Adrenal gland (tissue), 9 donors: ENCODE measurements at regions not wholly inside any gene's neighbourhood (a gene's known extent, or its start where the extent isn't known, plus 50 kb on each side); places are given as distances from the start of the nearest gene placed in this dataset.

Experiments used
- DNase-seq, 7 donors: peaks; one replicate each; pipeline ENCODE4 v3.0.0-alpha.2; 2019 to 2020
- H3K27ac ChIP-seq, 5 donors: fragments of 200-600 bp; sonication (generic) in 4 of 5; 1 replicate in 3 of 5; 2 replicates in 2 of 5; pipeline versions ENCODE4 v1.5.1 to v1.8.0; 2016 to 2020; ENCODE audit warnings: mild to moderate bottlenecking in 1 of 5
- H3K27me3 ChIP-seq: fragments of 200-600 bp; 2 replicates; pipeline ENCODE4 v1.8.0; 2021
- H3K36me3 ChIP-seq, 2 donors: fragments of 200-600 bp; replicated peaks in 1 of 2; 1 replicate in 1 of 2; 2 replicates in 1 of 2; pipeline versions ENCODE4 v1.5.1 to v1.8.0; 2018 to 2022
- H3K4me1 ChIP-seq, 2 donors: fragments of 200-600 bp; replicated peaks in 1 of 2; 1 replicate in 1 of 2; 2 replicates in 1 of 2; pipeline versions ENCODE4 v1.5.1 to v1.8.0; 2018 to 2021
- H3K4me3 ChIP-seq, 4 donors: fragments of 200-600 bp; sonication (generic) in 3 of 4; one replicate each; pipeline ENCODE4 v1.5.1; 2016 to 2018
- H3K9me3 ChIP-seq, 3 donors: fragments of 200-600 bp; sonication (generic) in 1 of 3; replicated peaks in 1 of 3; 1 replicate in 2 of 3; 2 replicates in 1 of 3; pipeline versions ENCODE4 v1.5.1 to v1.8.0; 2016 to 2021
- CTCF ChIP-seq, 6 experiments: fragments of 450-650 bp in 4 of 6; fragments of 200-600 bp in 2 of 6; sonication (generic) in 1 of 6; IDR thresholded peaks; 1 replicate in 5 of 6; 2 replicates in 1 of 6; pipeline versions ENCODE4 v1.5.1 to v1.8.0; 2016 to 2021; ENCODE audit warnings: antibody characterized with exemption in 6 of 6, mild to moderate bottlenecking in 2 of 6, moderate library complexity in 1 of 6
- POLR2A ChIP-seq, 2 donors: fragments of 450-650 bp; IDR thresholded peaks; one replicate each; pipeline ENCODE4 v1.6.1; 2017; ENCODE audit warnings: antibody characterized with exemption in 2 of 2, mild to moderate bottlenecking in 2 of 2, moderate library complexity in 1 of 2
- WGBS, 4 donors: extraction: QIAGEN DNeasy Blood & Tissue Kit in 2 of 4; methylation state at CpG; one replicate each; pipeline versions ENCODE4 v1.1.5 to v1.1.7; 2013 to 2017; 5-methylcytosine and 5-hydroxymethylcytosine counted together
- intact Hi-C, 2 donors: fragments of 100-400 bp; cut with DNase I; formaldehyde crosslinking; loops; one replicate each; pipeline versions ENCODE4 v1.14.1 to v1.15.0; 2022 to 2023
- donor health status: healthy with polysubstance abuse.
- donor health status: Bipolar disorder and iron deficiency.
- donor health status: DM: yes; HTN: yes; CAD: no.
- donor health status: DM: no; HTN: no; CAD: no.
- donor health status: DM: no; HTN: no; CAD: no.

- Histone ChIP-seq H3K4me3 (no peak overlapping the region), H3K27ac (no peak overlapping the region), H3K4me1 (no peaks in the 10 kb centered on the region), H3K36me3 (no peaks in the 10 kb centered on the region), H3K27me3 (no peaks in the 10 kb centered on the region), H3K9me3 (no peaks in the 10 kb centered on the region)
- 73 to 80% (median 79%) methylated on average over 20 to 25 of the region's 25 CpGs for WGBS, 4 donors
- DNase-seq = no peak
- TF ChIP-seq CTCF (IDR thresholded peaks at IDR 0.05) (no peak), POLR2A (IDR thresholded peaks at IDR 0.05) (no peak)
- intact Hi-C loops = no loop called here
Measured at GRCh38 chr13:111519490-111520170, 199.2 kb downstream of the TEX29 start.

- 81 to 94% (median 86%) methylated on average over 3 to 10 of the region's 10 CpGs for WGBS, 4 donors
- TF ChIP-seq POLR2A (IDR thresholded peaks at IDR 0.05) (no peak), CTCF (IDR thresholded peaks at IDR 0.05) (no peak)
- Histone ChIP-seq H3K27ac (no peak overlapping the region), H3K9me3 (no peaks in the 10 kb centered on the region), H3K4me1 (no peaks in the 10 kb centered on the region), H3K4me3 (no peak overlapping the region), H3K27me3 (no peaks in the 10 kb centered on the region), H3K36me3 (no peaks in the 10 kb centered on the region)
- DNase-seq = no peak
- intact Hi-C loops = no loop called here
Measured at GRCh38 chr13:111521030-111521429, 200.6 kb downstream of the TEX29 start.

- H3K9me3 ChIP-seq = no peaks in the 10 kb centered on the region
- WGBS, 4 donors = 63 to 76% (median 70%) methylated on average over 12 of the region's 12 CpGs
- H3K36me3 ChIP-seq = no peaks in the 10 kb centered on the region
- H3K27me3 ChIP-seq = no peaks in the 10 kb centered on the region
- no peaks in the 10 kb centered on the region for H3K4me1 ChIP-seq
- H3K27ac ChIP-seq = no peak overlapping the region
- no peak overlapping the region for H3K4me3 ChIP-seq
- intact Hi-C loops = no loop called here
- DNase-seq = no peak
- TF ChIP-seq POLR2A (IDR thresholded peaks at IDR 0.05) = no peak
- no peak for TF ChIP-seq CTCF (IDR thresholded peaks at IDR 0.05)
Measured at GRCh38 chr13:111521691-111522229, 201.3 kb downstream of the TEX29 start.

- H3K27me3 ChIP-seq = peaks cover 6% of the 10 kb centered on the region
- no peak overlapping the region for H3K4me3 ChIP-seq
- no peaks in the 10 kb centered on the region for H3K36me3 ChIP-seq
- no peaks in the 10 kb centered on the region for H3K9me3 ChIP-seq
- no peak for TF ChIP-seq POLR2A (IDR thresholded peaks at IDR 0.05)
- no peak for TF ChIP-seq CTCF (IDR thresholded peaks at IDR 0.05)
- H3K27ac ChIP-seq = no peak overlapping the region
- DNase-seq = no peak
- intact Hi-C loops = no loop called here
- 48 to 65% (median 56%) methylated on average over 3 of the region's 3 CpGs for WGBS, 4 donors
- H3K4me1 ChIP-seq = no peaks in the 10 kb centered on the region
Measured at GRCh38 chr13:111525320-111526118, 205.1 kb downstream of the TEX29 start.
